GM23248 (cell line): ENCODE measurements at regions not wholly inside any gene's neighbourhood (a gene's known extent, or its start where the extent isn't known, plus 50 kb on each side); places are given as distances from the start of the nearest gene placed in this dataset.

Experiments used
- EZH2 ChIP-seq: fragments of 200-600 bp; sonication (generic); IDR thresholded peaks from 2 replicates; pipeline ENCODE4 v1.6.1; 2018; ENCODE audit warnings: antibody characterized with exemption, mild to moderate bottlenecking; ENCODE audit not compliant: insufficient read depth, poor library complexity, severe bottlenecking
- EZH2phosphoT487 ChIP-seq: fragments of 200-600 bp; sonication (generic); IDR thresholded peaks from 2 replicates; pipeline ENCODE4 v1.6.1; 2018; ENCODE audit warnings: antibody characterized with exemption, moderate library complexity, mild to moderate bottlenecking, low read depth; ENCODE audit not compliant: insufficient read depth

DNA sequence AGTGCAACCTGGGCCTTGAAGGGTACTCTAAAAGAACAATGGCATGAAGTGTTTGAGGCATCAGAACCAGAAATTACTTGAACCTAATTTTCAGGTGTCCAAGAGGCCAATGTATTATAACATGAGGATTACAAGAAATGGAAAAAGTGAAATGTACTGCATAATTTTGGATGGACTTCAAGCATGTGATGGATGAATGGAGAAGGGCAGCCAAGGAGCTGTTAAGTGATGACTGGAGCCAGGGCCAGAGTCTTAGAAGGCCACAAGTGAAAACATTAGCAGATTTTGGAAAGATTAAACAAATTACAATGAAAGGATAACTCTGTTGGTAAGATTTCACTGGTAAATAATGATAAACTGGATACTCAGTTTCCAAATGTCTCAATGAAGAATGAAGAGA, 738.2 kb downstream of the CD109 start:
- TF ChIP-seq EZH2 (no peak), EZH2phosphoT487 (no peak)
